T follicular helper cell (primary cell): ENCODE measurements at regions not wholly inside any gene's neighbourhood (a gene's known extent, or its start where the extent isn't known, plus 50 kb on each side); places are given as distances from the start of the nearest gene placed in this dataset.

Experiments
- DNase-seq: peaks from one replicate; pipeline ENCODE4 v3.0.0-alpha.2; 2020; ENCODE audit warnings: low read depth

GRCh38 chr13:107252428-107252827 lies 684.5 kb upstream of the ARGLU1 start:
- DNase-seq: no peak

- no peak for DNase-seq
These were observed 684.1 kb upstream of the ARGLU1 start for GRCh38 chr13:107252021-107252420.

GRCh38 chr13:107251341-107251740 lies 683.4 kb upstream of the ARGLU1 start:
- no peak for DNase-seq

- DNase-seq: no peak
These were observed 682.7 kb upstream of the ARGLU1 start for GRCh38 chr13:107250628-107251027.

- no peak for DNase-seq
These were observed 676.3 kb upstream of the ARGLU1 start for GRCh38 chr13:107244241-107244640.

- no peak for DNase-seq
These were observed 674.2 kb upstream of the ARGLU1 start for GRCh38 chr13:107242138-107242537.

- no peak for DNase-seq
These were observed 673.4 kb upstream of the ARGLU1 start for GRCh38 chr13:107241381-107241780.

- no peak for DNase-seq
These were observed 671.3 kb upstream of the ARGLU1 start for GRCh38 chr13:107239213-107239612.

- DNase-seq: no peak
These were observed 670.5 kb upstream of the ARGLU1 start for GRCh38 chr13:107238262-107238981.

GRCh38 chr13:107234319-107235073 lies 666.6 kb upstream of the ARGLU1 start:
- no peak for DNase-seq

GRCh38 chr13:107233541-107233940 lies 665.6 kb upstream of the ARGLU1 start:
- DNase-seq: no peak

GRCh38 chr13:107231944-107232343 lies 664.0 kb upstream of the ARGLU1 start:
- no peak for DNase-seq

- DNase-seq: no peak
These were observed 655.9 kb upstream of the ARGLU1 start for GRCh38 chr13:107223867-107224266.

- no peak for DNase-seq
These were observed 654.7 kb upstream of the ARGLU1 start for GRCh38 chr13:107222597-107222996.

GRCh38 chr13:107220245-107220644 lies 652.3 kb upstream of the ARGLU1 start:
- no peak for DNase-seq

GRCh38 chr13:107217251-107217650 lies 649.3 kb upstream of the ARGLU1 start:
- no peak for DNase-seq

- DNase-seq: no peak
These were observed 648.3 kb upstream of the ARGLU1 start for GRCh38 chr13:107216046-107216755.

GRCh38 chr13:107211073-107211472 lies 643.1 kb upstream of the ARGLU1 start:
- DNase-seq: peak; percentile 12

GRCh38 chr13:107210723-107211030 lies 642.7 kb upstream of the ARGLU1 start:
- no peak for DNase-seq

- no peak for DNase-seq
These were observed 642.1 kb upstream of the ARGLU1 start for GRCh38 chr13:107209824-107210722.

- no peak for DNase-seq
These were observed 641.0 kb upstream of the ARGLU1 start for GRCh38 chr13:107208889-107209288.
